Uterus (tissue), 2 donors: ENCODE measurements at regions not wholly inside any gene's neighbourhood (a gene's known extent, or its start where the extent isn't known, plus 50 kb on each side); places are given as distances from the start of the nearest gene placed in this dataset.

Experiments
- CTCF ChIP-seq, 4 experiments: fragments of 200-600 bp in 2 of 4; fragments of 450-650 bp in 2 of 4; sonication (generic) in 2 of 4; IDR thresholded peaks; one replicate each; pipeline ENCODE4 v1.5.1; 2016 to 2019; ENCODE audit warnings: antibody characterized with exemption in 4 of 4, mild to moderate bottlenecking in 2 of 4, moderate library complexity in 1 of 4
- POLR2A ChIP-seq, 2 donors: fragments of 450-650 bp; IDR thresholded peaks; one replicate each; pipeline ENCODE4 v1.6.1; 2016; ENCODE audit warnings: antibody characterized with exemption in 2 of 2, mild to moderate bottlenecking in 1 of 2, moderate library complexity in 1 of 2

GRCh38 chrX:155682834-155683233 is 70.1 kb upstream of the TMLHE start:
- TF ChIP-seq CTCF (IDR thresholded peaks at IDR 0.05) (no peak), POLR2A (IDR thresholded peaks at IDR 0.05) (no peak)
